ENCODE measurements at regions not wholly inside any gene's neighbourhood (a gene's known extent, or its start where the extent isn't known, plus 50 kb on each side); places are given as distances from the start of the nearest gene placed in this dataset.

DNA sequence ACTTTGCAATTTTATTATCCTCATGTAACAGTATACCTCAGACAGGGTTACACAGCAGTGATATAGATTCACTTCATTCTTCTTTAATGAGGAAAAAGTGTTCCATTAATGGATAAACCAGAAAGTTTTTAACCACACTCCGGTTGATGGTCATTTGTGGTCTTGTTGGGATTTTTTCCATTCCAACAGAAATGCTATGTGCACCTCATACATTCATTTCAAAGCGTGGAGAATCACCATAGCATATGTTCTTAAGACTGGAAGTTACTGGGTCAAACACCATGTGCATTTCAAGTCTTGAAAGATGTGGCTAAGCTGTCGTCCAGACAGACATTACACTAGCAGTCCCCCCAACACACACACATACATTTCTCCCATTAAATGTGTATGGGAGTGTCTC, 245.8 kb upstream of the CDH5 start:
- TF ChIP-seq CTCF (conservative IDR thresholded peaks at IDR 0.05; ENCODE audit: low read depth, low read length) (no peak), CEBPB (IDR thresholded peaks at IDR 0.05; ENCODE audit: low read depth, low read length) (no peak), POLR2A (IDR thresholded peaks at IDR 0.05; ENCODE audit: low read depth, low read length) (no peak), RAD21 (IDR thresholded peaks at IDR 0.05; ENCODE audit: low read length) (no peak), RFX5 (IDR thresholded peaks at IDR 0.05; ENCODE audit: low read depth, low read length) (no peak)
- TF ChIP-seq, protein P1, sequence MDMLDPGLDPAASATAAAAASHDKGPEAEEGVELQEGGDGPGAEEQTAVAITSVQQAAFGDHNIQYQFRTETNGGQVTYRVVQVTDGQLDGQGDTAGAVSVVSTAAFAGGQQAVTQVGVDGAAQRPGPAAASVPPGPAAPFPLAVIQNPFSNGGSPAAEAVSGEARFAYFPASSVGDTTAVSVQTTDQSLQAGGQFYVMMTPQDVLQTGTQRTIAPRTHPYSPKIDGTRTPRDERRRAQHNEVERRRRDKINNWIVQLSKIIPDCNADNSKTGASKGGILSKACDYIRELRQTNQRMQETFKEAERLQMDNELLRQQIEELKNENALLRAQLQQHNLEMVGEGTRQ (IDR thresholded peaks at IDR 0.05; ENCODE audit: low read depth, low read length): no peak
